Cardiac septum (tissue), 1 donor: ENCODE measurements at regions not wholly inside any gene's neighbourhood (a gene's known extent, or its start where the extent isn't known, plus 50 kb on each side); places are given as distances from the start of the nearest gene placed in this dataset.

ENCODE experiments used
- DNase-seq: peaks from one replicate; pipeline ENCODE4 v3.0.0-alpha.2; 2020; ENCODE audit warnings: low spot score
- intact Hi-C: fragments of 100-400 bp; cut with DNase I; formaldehyde crosslinking; loops from one replicate; pipeline ENCODE4 v1.14.0; 2022
- donor health status: DM: no; HTN: no; CAD: no.

DNA sequence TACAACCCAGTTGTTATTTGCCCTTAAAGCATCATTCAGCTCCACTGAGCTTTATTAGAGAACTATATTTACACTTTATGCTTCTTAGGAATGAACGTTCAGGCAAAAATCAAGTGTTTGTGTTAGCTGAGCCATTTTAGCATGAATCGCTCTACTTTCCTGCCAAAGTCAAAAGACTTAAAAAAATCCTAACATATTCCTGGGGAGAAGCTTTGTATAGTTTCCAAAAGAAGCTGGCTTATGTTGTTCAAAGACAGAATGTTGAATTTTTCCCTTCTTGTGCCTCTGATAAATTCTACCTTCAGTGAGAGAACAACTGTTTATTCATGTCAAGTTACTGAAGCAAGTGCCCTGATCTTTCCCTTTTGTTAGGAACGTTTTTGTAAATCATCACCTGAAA, 771.5 kb upstream of the HS3ST1 start:
- no peak for DNase-seq
- intact Hi-C loops = no loop called here

DNA sequence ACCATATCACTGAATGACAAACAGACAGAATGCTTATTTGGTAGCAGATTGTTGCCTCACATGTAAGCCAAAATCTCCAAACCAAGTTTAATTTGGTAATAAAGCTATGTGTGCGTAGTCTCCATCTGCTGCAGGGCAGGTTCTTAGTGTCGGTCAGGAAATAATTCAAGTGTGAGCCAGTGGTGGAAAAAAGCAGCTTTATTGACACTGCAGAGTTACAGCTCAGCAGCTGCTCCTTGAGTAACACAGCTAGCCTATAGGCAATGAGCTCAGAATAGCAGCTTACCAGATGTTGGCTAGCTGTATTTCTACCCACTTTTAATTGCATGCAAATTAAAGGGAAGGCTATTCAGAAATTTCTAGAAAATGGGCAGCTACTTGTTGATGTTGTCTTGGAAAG, 757.8 kb upstream of the HS3ST1 start:
- intact Hi-C loops = no loop called here
- DNase-seq = no peak

DNA sequence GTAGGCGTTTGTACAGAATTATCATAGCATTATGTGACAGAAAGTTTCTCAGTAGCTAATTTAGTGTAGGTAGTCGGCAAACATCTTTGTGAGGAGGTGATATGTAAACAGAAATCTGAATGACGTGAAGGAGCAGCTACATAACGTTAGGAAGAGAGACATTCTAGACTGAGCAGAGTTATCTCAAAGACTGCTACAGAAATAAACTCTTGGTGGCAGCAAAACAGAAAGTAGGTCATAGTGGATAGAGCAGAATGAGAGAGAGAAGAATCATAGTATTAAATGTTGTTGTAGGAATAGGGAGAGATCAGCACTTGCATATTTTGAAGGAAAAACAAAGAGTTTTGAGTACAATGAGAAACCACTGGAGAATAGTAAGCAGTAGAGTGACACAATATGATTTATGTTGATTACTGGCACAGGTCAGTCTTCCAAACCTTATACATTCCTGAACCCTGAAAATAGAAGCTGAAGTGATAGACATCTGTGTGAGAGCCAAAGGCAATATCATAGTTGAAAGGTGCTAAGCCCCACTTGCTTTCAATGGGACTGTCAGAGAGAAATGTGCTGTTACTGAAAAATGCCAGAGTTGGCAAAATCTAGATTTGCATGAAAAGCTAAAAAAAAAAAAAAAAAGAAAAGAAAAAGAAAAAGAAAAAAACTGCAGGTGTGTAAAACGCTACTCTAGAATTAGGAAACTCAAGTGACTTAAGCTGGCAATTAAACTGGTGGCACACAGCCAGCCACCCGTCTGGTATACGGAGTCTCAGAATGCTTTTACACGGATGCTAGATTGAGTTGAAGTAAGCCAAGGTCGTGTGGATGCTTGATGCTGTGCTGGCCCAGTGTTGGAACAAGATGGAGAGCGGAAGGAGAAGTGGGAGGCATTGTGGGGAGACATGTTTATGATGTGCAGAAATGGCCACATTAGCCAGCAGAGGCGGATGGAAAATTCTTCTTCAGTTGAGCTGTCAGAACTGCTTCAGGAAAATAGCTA, 750.2 kb upstream of the HS3ST1 start:
- DNase-seq = no peak
- intact Hi-C loops = loop anchor here (10.0 kb wide), 2 partner anchors 236 to 456 kb away; no protein-coding TSS in a partner anchor

DNA sequence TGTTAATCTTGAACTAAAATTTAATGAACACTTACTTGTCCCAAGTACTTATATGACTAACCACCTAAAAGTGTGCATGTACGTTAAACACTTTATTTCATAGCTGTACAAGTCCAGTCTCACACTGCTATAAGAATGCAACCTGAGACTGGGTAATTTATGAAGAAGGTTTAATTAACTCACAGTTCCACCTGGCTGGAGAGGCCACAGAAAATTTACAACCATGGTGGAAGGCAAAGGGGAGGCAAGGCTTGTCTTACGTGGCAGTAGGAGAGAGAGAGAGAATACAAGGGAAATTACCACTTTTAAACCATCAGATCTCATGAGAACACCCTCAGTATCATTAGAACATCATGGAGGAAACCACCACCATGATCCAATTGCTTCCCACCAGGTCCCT, 748.7 kb upstream of the HS3ST1 start:
- intact Hi-C loops = loop anchor here (10.0 kb wide), 2 partner anchors 237 to 457 kb away; no protein-coding TSS in a partner anchor
- no peak for DNase-seq

DNA sequence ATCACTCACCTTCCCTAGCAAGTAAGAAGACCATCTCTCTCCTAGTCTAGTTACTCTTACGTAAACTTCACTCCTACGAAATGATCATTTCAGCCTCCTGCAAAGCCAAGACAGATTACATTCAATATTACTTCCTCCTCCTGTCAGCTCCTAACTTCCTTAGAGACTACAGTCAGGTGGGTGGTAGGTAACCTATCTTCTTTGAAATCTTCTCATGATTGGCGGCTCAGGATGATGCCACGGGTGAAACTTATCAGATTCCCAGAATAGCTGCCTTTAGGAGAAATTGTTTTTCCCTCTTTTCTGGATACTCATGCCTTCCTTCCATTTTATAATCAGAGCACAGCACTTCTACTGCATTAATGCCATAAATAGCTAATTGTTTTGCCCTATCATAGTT, 744.8 kb upstream of the HS3ST1 start:
- intact Hi-C loops = loop anchor here (5.0 to 10.0 kb wide), 3 partner anchors 241 to 461 kb away; no protein-coding TSS in a partner anchor
- no peak for DNase-seq

DNA sequence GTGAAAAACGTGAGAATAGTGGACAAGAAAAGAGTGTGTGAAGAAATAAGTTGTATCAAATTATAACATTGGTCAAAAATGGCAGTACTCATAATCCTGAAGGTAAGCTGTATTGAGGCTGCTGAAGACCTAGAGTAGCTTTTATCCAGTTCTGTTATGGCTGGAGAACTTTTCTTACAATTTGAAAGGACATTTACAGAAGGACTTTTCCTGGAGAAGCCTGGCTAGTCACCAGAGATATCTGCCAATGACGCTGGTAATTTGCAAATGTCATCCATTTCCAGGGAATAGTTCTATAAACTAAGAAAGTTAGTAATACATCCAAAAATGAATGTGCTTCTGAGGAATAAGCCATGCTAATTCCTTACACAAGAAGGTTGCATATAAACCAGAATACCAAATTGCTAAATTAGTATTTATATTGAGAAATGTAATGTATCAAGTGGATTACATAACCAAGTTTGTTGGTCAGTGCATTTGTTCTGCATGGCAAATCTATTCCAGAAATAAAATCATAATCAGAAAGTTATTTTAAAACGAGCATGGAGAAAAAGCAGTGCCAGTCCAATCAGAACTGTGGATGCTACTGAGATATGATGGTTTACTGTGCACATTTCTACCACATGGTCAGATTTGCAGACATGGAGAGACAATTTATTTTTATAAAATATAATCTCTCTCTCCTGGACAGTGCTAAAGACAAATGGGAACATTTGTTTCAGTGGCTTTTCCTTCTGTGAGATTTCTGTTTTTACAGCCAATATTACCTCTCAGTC, 743.7 kb upstream of the HS3ST1 start:
- no peak for DNase-seq
- intact Hi-C loops = loop anchor here (5.0 to 10.0 kb wide), 3 partner anchors 242 to 462 kb away; no protein-coding TSS in a partner anchor

DNA sequence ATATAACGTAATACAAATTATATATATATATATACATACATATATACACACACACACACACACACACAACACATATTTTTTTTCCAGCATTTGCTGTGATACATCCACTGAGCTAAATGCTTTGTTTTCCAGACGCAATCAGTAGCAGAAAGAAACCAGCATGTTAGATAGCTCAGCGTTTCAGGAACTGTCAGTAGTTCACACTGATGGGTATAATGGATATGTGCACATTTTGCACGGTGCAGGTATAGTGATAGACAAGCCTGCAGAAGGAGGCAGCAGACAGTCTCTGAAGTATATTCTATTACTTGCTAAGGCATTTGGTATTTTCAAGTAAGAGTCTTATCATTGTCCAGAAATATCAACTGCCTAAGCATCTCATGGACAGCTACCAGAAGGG, 741.6 kb upstream of the HS3ST1 start:
- intact Hi-C loops = loop anchor here (5.0 to 10.0 kb wide), 3 partner anchors 244 to 464 kb away; no protein-coding TSS in a partner anchor
- no peak for DNase-seq

DNA sequence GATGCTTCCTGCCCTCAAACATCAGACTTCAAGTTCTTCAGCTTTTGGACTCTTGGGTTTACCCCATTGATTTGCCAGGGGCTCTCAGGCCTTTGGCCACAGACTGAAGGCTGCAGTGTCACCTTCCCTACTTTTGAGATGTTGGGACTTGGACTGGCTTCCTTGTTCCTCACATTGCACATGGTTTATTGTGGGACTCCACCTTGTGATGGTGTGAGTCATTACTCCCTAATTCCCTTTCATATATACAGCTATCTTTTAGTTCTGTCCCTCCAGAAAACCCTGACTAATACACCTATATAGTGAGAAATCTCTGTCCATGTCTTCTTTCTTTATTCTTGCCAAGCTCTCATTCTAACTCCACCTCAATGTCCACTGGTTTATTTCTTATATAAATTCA, 736.9 kb upstream of the HS3ST1 start:
- intact Hi-C loops = no loop called here
- no peak for DNase-seq

DNA sequence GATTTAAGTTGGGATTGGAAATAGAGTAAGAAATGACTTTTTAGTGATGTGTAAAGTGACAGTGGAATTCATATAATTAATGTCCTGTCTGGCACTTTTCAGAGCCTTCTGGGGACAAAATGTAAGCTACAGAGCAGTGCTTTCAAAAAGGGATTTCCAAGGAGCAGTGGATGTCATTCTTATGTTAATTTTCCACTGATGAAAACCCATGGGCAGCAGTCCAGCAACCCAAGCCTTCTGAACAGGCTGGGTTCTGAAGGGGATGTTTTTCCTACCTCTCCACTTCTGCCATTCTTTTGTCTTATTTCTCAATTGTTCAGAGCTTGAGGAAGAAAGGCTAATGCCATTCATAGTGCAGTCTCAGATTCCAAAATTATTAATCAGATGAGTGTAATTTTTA, 717.6 kb upstream of the HS3ST1 start:
- DNase-seq = no peak
- intact Hi-C loops = no loop called here

DNA sequence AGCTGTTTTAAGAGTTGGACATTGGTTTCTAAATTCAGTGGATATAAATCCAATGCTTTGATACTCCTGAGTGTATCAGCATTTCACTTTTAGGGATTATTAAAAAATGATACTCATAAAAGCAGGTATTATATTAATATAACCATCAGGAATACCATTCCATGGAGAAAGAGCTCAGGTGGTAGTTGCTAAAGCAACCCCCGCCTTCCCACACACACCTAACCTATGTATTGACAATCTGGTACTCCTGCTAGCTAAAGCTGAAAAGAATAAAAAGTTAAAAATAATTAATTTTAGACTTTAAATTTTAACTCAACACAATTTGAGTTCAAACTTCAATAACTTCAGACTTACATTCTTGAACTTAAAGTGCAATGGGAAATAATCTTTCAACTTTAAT, 717.1 kb upstream of the HS3ST1 start:
- no peak for DNase-seq
- intact Hi-C loops = no loop called here

DNA sequence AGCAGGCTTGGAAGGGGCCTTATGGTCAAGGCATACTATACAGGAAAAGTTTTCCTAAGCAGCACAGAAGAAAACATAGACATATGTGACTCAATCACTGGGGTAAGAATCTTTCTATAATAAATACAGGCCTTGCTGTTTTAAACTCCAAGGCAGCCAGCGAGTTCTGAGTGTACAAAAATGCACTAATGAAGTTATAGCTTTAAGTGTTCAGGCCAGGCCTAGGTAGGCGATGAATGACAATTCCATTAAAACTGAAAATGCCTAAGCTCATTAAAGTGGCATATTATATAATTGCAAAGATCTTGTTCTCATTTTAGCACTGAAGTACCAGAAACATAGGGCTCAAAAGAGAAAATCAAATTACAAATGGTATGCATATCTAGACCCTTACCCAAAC, 716.4 kb upstream of the HS3ST1 start:
- intact Hi-C loops = no loop called here
- no peak for DNase-seq

DNA sequence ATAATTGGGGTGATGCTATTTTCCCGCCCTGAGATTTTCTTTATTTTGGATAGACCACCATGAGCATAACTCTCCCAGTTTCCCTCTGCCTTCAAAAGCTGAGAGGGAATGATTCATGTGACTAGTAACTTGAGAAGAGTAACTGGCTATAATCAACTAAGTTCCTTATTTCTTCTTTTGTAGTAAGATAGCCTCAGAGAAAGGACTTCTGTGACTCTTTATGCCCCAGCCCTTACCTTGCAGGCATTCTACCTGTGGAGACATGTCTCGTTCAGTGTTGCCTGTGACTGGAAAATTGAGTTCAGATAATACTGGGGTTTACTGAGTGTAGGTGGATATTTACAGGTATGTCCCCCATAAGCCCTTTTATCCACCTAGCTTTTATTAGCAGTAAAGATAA, 715.4 kb upstream of the HS3ST1 start:
- DNase-seq = no peak
- intact Hi-C loops = no loop called here

DNA sequence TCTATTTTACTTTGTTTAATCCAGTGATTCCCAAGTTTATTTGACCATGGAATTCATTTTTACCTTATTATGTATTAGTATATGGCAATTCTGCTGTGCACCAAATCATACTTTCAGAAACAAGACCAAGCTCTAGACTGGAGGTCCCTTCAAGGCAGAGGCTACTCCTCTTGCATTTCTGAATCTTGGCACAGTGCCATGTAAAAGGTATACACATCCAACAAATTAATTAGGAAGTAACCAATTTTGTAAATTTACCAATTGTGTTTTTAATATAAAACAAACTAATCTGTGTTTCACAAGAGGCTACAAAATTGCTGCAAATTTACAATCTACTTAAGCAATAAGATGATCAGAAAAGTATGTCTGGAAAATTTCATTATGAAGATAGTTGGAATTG, 712.2 kb upstream of the HS3ST1 start:
- no peak for DNase-seq
- intact Hi-C loops = no loop called here

DNA sequence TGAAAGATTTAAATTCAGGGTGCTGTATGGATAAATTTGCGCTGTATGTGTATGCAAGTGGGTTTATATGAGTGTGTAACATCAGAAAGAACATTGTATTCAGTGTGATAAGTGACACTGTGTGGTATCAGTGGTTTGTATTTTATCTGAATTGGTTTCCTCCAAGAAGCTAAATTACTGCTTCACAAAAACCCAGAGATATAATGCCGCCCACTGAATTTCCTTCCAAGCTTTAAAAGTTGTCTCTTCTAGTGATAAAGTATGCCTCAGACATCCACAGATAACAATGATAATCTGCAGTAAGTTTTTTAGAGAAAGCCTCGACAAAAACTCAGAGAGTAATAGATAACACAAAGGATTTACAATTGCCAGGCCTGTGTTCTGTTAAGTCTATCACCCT, 710.6 kb upstream of the HS3ST1 start:
- no peak for DNase-seq
- intact Hi-C loops = no loop called here

DNA sequence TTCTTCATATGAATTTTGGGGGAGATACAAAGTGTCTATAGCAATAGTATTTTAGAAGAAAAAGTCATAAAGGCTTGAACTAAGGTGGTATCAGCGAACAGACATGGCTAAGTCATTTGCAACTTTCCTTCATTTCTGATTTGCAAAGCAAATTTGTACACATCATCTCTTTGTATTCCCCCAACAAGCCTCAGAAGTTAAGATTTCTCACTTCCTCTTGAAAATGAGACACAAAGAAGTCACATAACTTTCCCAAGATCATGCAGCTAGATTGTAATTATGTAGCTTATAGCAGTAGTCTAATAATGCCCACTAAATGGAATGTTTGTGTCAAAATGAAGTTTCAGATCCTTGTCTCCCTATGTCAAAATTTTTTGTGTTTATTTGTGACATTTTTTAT, 709.8 kb upstream of the HS3ST1 start:
- intact Hi-C loops = no loop called here

DNA sequence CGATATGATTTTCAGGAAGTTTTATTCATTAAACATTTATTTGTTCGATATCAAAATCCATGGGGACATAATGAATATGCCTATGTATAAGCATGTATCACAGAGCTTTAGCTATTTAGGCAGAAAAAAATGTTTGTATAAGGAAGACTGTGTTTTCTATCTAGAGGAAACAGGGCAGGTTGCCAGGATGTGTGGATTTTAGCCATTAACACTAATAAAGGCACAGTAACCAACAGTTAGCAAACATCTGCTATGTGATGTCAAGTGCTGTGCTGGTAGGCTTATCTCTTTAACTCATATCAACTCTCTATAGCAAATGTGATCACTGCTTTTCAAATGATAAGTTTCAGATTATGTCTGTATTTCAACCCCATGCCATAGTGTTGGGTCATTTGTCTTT, 708.9 kb upstream of the HS3ST1 start:
- intact Hi-C loops = no loop called here
- no peak for DNase-seq

More for the DNA sequence above, 709.8 kb upstream of the HS3ST1 start:
- DNase-seq = no peak

DNA sequence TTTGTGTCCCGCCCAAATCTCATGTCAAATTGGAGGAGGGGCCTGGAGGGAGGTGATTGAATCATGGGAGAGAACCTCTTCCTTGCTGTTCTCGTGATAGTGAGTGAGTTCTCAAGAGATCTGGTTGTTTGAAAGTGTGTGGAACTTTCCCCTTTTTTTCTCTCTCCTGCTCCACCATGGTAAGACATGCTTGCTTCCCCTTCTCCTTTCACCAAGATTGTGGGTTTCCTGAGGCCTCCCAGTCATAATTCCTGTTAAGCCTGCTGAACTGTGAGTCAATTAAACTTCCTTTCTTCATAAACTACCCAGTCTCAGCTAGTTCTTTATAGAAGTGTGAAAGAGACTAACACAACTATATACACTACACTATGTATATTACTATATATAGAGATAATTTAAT, 697.8 kb upstream of the HS3ST1 start:
- intact Hi-C loops = no loop called here
- no peak for DNase-seq

DNA sequence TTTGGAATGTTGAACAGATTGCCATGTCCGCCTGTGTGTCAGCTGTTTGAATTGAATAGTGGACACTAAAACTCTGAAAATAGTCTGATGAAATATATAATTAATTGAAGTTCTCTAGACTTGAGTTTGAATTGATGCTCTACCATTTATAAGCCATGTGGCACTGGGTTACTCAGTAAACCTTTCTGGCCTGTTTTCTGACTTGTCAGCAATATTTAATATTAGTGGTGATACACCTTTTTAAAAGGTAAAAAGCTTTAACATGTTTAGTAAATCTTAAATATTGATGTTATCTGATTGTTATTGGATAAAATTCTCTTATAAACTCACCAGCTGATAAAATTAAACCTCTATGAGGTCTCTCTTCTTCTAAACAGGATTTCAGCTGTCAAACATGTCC, 695.4 kb upstream of the HS3ST1 start:
- intact Hi-C loops = no loop called here
- no peak for DNase-seq

DNA sequence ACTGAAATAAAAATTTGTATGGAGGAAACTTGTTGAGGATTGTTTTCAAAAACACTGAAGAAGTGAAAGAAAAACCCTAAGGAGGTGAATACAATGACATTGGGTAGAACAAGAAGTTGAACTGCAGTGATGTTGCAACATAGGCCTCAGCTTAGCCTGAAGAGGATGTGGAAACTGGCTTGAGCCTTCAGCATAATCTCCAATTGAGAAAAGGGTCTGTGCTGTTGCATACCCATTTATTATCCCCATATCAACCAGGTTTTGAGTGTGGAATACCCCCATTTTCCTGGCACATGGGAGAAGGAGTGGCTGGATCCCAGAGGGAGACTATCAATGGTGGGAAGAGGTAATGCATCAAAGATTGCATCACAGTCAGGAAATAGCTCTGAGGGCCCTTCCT, 695.0 kb upstream of the HS3ST1 start:
- intact Hi-C loops = no loop called here
- DNase-seq = no peak

DNA sequence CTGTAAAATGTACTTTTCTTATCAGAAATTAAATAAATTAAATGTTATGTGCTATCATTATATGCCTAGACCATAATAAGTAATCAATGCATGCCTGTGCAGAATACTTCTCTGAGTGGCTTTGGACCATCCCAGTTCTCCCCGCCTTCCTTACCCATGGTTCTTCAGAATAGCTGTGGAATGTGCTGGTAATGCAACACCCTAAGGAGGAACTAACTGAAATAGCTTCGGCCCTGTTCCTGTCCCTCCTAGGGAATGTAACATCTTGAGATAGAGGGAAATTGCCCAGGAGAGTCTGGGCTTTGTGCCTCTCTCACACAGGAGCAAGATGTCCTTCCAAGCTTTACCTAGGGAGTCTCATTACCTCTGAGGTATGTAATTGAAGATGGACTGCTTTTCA, 693.6 kb upstream of the HS3ST1 start:
- intact Hi-C loops = no loop called here
- no peak for DNase-seq

DNA sequence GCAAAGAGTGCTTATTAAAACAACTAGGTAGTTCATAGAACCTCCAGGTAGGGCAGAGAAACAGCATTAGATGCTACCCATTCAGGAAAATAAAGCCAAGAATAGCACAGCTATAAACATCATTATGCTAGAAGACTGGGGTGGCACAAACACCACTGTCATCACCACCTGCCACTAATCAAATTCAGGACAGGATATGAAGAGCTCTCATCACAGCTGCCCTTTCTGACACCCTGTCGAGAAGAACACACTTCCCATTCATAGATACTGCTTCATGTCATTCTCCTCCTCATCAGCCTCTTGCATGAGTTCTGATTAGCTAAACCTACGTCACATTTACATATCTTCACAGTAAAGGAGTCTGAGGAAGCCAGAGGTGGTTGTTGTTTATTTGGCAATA, 692.3 kb upstream of the HS3ST1 start:
- DNase-seq = no peak
- intact Hi-C loops = no loop called here
